ENCODE measurements at regions not wholly inside any gene's neighbourhood (a gene's known extent, or its start where the extent isn't known, plus 50 kb on each side); places are given as distances from the start of the nearest gene placed in this dataset.

DNA sequence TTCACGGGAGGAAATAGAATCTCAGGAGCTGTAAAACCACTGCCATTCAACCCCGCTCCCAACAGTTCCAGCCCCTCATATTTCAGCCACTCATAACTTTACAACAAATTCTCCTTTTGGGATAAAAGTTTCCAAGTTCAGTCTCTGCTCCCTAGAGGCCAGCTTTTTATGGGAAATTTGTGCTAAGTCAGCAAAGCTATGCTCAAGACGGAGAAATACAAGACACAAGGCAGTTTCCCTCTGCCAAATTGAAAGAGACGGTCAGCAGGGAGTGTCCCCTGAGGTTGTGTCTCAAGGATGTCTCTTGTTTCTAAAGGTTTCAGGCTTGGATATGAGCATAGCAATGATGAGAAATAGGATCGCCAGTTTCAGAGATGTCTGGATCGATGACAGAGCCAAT is 608.6 kb downstream of the CCDC171 start:
- ChIA-PET CTCF (no interaction called here), POLR2A (no interaction called here)
- DNase-seq = no peak
- Histone ChIP-seq H3K9me3 (no peaks in the 10 kb centered on the region), H3K36me3 (ENCODE audit: control insufficient read depth, insufficient read depth, low read length) (no peaks in the 10 kb centered on the region), H3K4me3 (ENCODE audit: low read depth, low read length) (no peak overlapping the region), H3K4me1 (no peaks in the 10 kb centered on the region), H3K27me3 (replicated peaks; ENCODE audit: control insufficient read depth, insufficient read depth, low read length) (no peaks in the 10 kb centered on the region)
- Mint-ChIP-seq H3K9me3 (ENCODE audit: unreplicated experiment) (peaks cover 9% of the 10 kb centered on the region), H3K27ac (ENCODE audit: unreplicated experiment) (no peak overlapping the region), H3K4me3 (ENCODE audit: unreplicated experiment) (no peak overlapping the region), H3K36me3 (ENCODE audit: insufficient read depth, unreplicated experiment) (no peaks in the 10 kb centered on the region), H3K27me3 (ENCODE audit: insufficient read depth, unreplicated experiment) (peaks cover 9% of the 10 kb centered on the region), H3K4me1 (ENCODE audit: low read depth, unreplicated experiment) (no peaks in the 10 kb centered on the region)
- no TSS peak for BruUV-seq (replicated peaks)
- TF ChIP-seq, protein P1, sequence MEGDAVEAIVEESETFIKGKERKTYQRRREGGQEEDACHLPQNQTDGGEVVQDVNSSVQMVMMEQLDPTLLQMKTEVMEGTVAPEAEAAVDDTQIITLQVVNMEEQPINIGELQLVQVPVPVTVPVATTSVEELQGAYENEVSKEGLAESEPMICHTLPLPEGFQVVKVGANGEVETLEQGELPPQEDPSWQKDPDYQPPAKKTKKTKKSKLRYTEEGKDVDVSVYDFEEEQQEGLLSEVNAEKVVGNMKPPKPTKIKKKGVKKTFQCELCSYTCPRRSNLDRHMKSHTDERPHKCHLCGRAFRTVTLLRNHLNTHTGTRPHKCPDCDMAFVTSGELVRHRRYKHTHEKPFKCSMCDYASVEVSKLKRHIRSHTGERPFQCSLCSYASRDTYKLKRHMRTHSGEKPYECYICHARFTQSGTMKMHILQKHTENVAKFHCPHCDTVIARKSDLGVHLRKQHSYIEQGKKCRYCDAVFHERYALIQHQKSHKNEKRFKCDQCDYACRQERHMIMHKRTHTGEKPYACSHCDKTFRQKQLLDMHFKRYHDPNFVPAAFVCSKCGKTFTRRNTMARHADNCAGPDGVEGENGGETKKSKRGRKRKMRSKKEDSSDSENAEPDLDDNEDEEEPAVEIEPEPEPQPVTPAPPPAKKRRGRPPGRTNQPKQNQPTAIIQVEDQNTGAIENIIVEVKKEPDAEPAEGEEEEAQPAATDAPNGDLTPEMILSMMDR (IDR thresholded peaks at IDR 0.05; ENCODE audit: insufficient read depth in 1 of 2, low read depth in 1 of 2, low read length in 1 of 2, severe bottlenecking in 1 of 2, unreplicated experiment in 1 of 2) = no peak
- intact Hi-C loops (cut with micrococcal nuclease; ENCODE audit: unreplicated experiment) = no loop called here

DNA sequence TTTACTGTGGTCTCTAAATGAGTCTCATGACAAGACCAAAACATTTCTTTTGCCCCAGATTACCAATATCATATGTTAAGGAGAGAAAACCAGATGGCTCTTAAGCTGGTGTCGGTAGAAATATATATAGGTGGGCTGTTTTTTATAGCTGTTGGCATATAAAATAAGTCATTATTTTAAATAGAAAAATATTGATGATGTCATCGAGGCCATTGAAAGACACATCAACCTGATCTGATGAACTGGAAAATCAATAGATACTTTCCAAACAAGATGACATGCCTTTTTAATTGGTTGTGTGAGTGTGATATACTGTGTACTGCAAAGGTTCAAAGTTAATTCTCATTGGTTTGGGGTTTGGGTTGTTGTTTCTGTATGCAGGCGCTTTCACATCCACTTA is 617.3 kb downstream of the CCDC171 start:
- Mint-ChIP-seq H3K4me1 (ENCODE audit: low read depth, unreplicated experiment) (no peaks in the 10 kb centered on the region), H3K27me3 (ENCODE audit: insufficient read depth, unreplicated experiment) (no peaks in the 10 kb centered on the region), H3K4me3 (ENCODE audit: unreplicated experiment) (no peak overlapping the region), H3K36me3 (ENCODE audit: insufficient read depth, unreplicated experiment) (no peaks in the 10 kb centered on the region), H3K27ac (ENCODE audit: unreplicated experiment) (no peak overlapping the region), H3K9me3 (ENCODE audit: unreplicated experiment) (no peaks in the 10 kb centered on the region)
- Histone ChIP-seq H3K4me3 (ENCODE audit: low read depth, low read length) (no peak overlapping the region), H3K9me3 (no peaks in the 10 kb centered on the region), H3K4me1 (no peaks in the 10 kb centered on the region), H3K36me3 (ENCODE audit: control insufficient read depth, insufficient read depth, low read length) (no peaks in the 10 kb centered on the region), H3K27me3 (replicated peaks; ENCODE audit: control insufficient read depth, insufficient read depth, low read length) (no peaks in the 10 kb centered on the region)
- TF ChIP-seq, protein P1 (IDR thresholded peaks at IDR 0.05; ENCODE audit: insufficient read depth in 1 of 2, low read depth in 1 of 2, low read length in 1 of 2, severe bottlenecking in 1 of 2, unreplicated experiment in 1 of 2) = no peak
- BruUV-seq (replicated peaks) = no TSS peak
- DNase-seq = no peak
- CTCF ChIA-PET = no interaction called here
- POLR2A ChIA-PET = no interaction called here
- intact Hi-C loops (cut with micrococcal nuclease; ENCODE audit: unreplicated experiment) = no loop called here

DNA sequence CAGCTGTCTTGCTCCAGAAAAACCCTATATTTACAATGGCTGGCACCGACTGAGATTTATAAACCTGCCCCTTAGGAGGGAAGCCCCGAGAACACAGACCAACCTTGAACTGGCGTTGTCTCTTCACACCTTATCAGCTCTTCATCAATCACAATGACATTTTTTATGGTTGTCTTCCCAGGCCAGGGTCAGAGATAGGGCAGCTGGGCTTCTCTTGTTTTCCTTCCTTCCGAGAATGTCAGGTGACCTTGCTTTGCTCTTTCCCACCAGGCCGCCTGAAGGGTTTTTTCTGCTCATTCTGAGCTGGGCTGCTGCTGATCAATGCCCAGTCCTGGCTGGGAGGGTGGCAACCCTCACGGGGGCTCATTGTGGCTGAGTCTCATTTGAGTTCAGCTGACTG is 619.1 kb downstream of the CCDC171 start:
- no peak overlapping the region for H3K27ac Mint-ChIP-seq (ENCODE audit: unreplicated experiment)
- Histone ChIP-seq H3K36me3 (ENCODE audit: control insufficient read depth, insufficient read depth, low read length) (no peaks in the 10 kb centered on the region), H3K9me3 (no peaks in the 10 kb centered on the region), H3K27me3 (replicated peaks; ENCODE audit: control insufficient read depth, insufficient read depth, low read length) (no peaks in the 10 kb centered on the region), H3K4me1 (no peaks in the 10 kb centered on the region), H3K4me3 (ENCODE audit: low read depth, low read length) (no peak overlapping the region)
- ChIA-PET POLR2A (no interaction called here), CTCF (no interaction called here)
- no peaks in the 10 kb centered on the region for H3K36me3 Mint-ChIP-seq (ENCODE audit: insufficient read depth, unreplicated experiment)
- no peaks in the 10 kb centered on the region for H3K27me3 Mint-ChIP-seq (ENCODE audit: insufficient read depth, unreplicated experiment)
- H3K4me1 Mint-ChIP-seq (ENCODE audit: low read depth, unreplicated experiment) = no peaks in the 10 kb centered on the region
- intact Hi-C loops (cut with micrococcal nuclease; ENCODE audit: unreplicated experiment) = no loop called here
- no peaks in the 10 kb centered on the region for H3K9me3 Mint-ChIP-seq (ENCODE audit: unreplicated experiment)
- peak in 1 of 2 experiments; percentile 2 for DNase-seq
- H3K4me3 Mint-ChIP-seq (ENCODE audit: unreplicated experiment) = no peak overlapping the region
- TF ChIP-seq, protein P1 (IDR thresholded peaks at IDR 0.05; ENCODE audit: insufficient read depth in 1 of 2, low read depth in 1 of 2, low read length in 1 of 2, severe bottlenecking in 1 of 2, unreplicated experiment in 1 of 2) = no peak
- no TSS peak for BruUV-seq (replicated peaks)

Measured in Caco-2 (cell line).